ENCODE measurements at regions not wholly inside any gene's neighbourhood (a gene's known extent, or its start where the extent isn't known, plus 50 kb on each side); places are given as distances from the start of the nearest gene placed in this dataset.

DNA sequence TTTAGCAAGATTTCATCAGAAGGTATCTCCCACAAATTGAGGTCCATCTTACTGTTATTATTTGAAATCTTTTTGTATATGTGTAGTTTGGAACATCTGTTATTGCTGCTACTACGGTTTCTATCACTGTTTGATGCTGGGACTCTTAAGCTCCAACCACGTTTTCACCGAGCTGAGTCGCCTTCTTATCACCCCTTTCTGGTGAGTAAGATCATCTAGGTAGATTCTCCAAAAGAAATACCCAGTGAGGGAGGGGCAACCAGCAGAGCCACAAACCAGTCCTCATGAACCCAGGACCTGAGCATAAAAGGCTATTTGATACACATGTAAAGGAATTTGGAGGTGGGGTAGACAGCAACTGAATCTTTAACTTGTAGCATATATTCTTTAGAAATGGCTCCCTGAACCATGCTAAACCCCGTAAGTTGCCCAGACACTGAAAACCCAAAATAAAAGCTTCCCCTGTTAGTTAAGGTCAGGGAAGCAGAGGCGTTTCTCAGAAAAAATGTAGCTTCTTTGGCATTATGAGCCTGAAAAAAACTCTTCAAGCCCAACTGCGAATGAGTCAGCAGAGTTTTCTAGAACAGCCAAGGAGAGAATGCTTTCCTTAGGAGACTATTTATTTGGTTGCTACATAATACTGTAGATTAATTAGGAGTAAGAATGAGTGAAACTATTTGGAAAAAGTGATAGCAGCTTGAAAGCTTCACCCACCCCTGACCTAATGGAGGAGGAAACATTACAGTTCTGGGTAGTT is 53.8 kb upstream of the ATXN3L start:
- H3K27me3 Mint-ChIP-seq (ENCODE audit: low read depth), result no peaks in the 10 kb centered on the region
- no peak overlapping the region for H3K27ac Mint-ChIP-seq (ENCODE audit: unreplicated experiment)
- peaks cover 12% of the 10 kb centered on the region for H3K9me3 Mint-ChIP-seq
- TF ChIP-seq, protein P1, sequence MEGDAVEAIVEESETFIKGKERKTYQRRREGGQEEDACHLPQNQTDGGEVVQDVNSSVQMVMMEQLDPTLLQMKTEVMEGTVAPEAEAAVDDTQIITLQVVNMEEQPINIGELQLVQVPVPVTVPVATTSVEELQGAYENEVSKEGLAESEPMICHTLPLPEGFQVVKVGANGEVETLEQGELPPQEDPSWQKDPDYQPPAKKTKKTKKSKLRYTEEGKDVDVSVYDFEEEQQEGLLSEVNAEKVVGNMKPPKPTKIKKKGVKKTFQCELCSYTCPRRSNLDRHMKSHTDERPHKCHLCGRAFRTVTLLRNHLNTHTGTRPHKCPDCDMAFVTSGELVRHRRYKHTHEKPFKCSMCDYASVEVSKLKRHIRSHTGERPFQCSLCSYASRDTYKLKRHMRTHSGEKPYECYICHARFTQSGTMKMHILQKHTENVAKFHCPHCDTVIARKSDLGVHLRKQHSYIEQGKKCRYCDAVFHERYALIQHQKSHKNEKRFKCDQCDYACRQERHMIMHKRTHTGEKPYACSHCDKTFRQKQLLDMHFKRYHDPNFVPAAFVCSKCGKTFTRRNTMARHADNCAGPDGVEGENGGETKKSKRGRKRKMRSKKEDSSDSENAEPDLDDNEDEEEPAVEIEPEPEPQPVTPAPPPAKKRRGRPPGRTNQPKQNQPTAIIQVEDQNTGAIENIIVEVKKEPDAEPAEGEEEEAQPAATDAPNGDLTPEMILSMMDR (conservative IDR thresholded peaks at IDR 0.05), result no peak
- peaks cover 33% of the 10 kb centered on the region for H3K4me1 Mint-ChIP-seq
- H3K4me3 Mint-ChIP-seq, result no peak overlapping the region
- DNase-seq (ENCODE audit: low read depth, low spot score), result no peak
- H3K36me3 Mint-ChIP-seq (ENCODE audit: low read depth), result peaks cover 3% of the 10 kb centered on the region

DNA sequence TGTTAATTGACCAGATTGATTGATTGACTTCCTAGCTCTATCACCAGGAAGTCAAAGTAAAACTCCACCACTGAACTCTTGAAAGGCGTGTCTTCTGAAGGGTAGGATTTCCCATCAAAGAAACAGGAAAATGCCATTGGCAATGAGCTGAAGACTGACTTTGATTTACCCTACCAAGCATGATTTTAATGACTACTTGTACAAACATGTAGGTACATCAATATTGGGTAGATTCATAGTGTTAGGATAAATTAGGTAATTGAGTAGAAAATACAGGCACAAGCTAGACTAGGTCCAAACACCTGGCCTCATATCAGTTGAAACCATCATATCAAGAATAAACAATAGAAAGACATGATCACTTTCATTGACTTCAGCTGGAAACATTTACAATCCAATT is 53.2 kb upstream of the ATXN3L start:
- Mint-ChIP-seq H3K4me1 (peaks cover 37% of the 10 kb centered on the region), H3K27me3 (ENCODE audit: low read depth) (no peaks in the 10 kb centered on the region), H3K4me3 (no peak overlapping the region), H3K36me3 (ENCODE audit: low read depth) (peaks cover 3% of the 10 kb centered on the region), H3K27ac (ENCODE audit: unreplicated experiment) (no peak overlapping the region), H3K9me3 (peaks cover 13% of the 10 kb centered on the region)
- TF ChIP-seq, protein P1 (conservative IDR thresholded peaks at IDR 0.05), result no peak
- DNase-seq (ENCODE audit: low read depth, low spot score), result no peak

DNA sequence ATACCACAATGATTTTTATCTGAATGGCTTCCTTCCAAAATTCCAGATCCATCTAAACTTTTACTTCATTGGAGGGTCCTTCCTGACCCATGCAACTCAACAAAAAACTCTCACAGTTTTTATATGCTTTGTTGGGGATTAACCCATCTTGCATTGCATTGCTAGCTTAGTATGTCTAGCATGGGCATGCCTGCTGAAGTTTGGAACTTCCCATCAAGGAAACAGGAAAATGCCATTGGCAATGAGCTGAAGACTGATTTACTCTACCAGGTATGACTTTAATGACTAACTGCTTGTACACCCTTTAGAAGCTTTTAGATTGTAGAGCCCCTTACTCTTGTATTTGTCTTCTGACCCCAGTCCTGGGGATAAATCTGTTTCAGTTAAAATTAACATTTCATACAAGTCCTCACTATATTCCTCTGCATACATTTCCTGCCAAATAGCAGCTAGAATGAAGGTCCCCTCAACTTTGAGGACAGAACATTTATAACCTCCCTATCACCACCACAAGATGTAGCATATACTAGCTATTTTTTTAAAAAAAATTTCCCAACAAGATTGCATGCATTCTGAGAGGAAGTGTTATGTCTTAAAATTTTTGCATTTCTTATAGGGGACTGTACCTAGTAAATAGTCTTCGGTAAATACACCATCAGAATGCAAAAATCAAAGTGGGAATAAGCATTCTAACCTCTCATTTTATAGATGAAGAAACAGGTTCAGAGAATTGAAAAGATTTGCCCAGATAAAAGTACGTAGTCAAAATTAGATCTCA is 52.5 kb upstream of the ATXN3L start:
- Mint-ChIP-seq H3K9me3 (peaks cover 14% of the 10 kb centered on the region), H3K4me3 (no peak overlapping the region), H3K27me3 (ENCODE audit: low read depth) (no peaks in the 10 kb centered on the region), H3K4me1 (peaks cover 40% of the 10 kb centered on the region), H3K36me3 (ENCODE audit: low read depth) (peaks cover 3% of the 10 kb centered on the region), H3K27ac (ENCODE audit: unreplicated experiment) (no peak overlapping the region)
- DNase-seq (ENCODE audit: low read depth, low spot score), result no peak
- TF ChIP-seq, protein P1 (conservative IDR thresholded peaks at IDR 0.05), result no peak

DNA sequence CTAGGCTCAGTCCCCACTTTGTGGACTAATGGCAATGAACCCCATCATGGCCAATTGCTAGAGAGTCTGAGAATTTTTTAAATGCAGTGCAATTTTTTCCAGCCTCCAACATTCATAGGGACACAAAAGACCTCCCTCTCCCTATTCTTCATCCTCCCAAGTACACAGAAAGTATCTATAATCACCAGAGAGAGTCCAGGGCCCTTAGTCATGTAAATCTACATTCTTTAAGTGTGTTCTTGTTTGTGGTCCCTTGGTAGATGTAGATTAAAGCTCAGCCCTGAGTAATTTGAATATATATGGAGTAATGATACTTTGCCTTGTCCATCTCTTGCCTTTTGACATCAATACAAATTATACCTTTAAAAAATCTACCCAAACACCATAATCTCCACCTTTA is 51.3 kb upstream of the ATXN3L start:
- TF ChIP-seq, protein P1 (conservative IDR thresholded peaks at IDR 0.05), result no peak
- no peak for DNase-seq (ENCODE audit: low read depth, low spot score)
- H3K9me3 Mint-ChIP-seq, result peaks cover 13% of the 10 kb centered on the region
- H3K36me3 Mint-ChIP-seq (ENCODE audit: low read depth), result peaks cover 3% of the 10 kb centered on the region
- peaks cover 41% of the 10 kb centered on the region for H3K4me1 Mint-ChIP-seq
- H3K27ac Mint-ChIP-seq (ENCODE audit: unreplicated experiment), result peak overlapping the region; percentile 76
- no peak overlapping the region for H3K4me3 Mint-ChIP-seq
- H3K27me3 Mint-ChIP-seq (ENCODE audit: low read depth), result no peaks in the 10 kb centered on the region

DNA sequence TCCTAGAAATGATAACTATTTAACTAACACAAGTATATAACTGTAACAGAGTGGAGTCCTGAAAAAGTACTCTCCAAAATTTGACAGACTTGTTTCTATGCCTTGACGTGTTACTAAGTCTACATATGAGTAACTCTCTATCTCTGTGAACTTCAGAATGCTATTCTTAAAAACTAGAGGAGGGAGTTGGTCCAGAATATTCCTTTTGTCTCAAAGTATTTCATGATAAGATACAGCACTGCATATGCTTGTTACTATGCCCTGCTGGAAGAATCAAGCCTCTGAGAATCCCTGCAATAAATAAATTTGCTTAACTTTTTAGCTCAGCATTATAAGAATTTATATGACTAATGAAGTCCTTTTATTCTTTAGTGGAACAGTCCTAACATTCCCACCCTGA is 50.9 kb upstream of the ATXN3L start:
- H3K9me3 Mint-ChIP-seq, result peaks cover 17% of the 10 kb centered on the region
- TF ChIP-seq, protein P1 (conservative IDR thresholded peaks at IDR 0.05), result no peak
- DNase-seq (ENCODE audit: low read depth, low spot score), result no peak
- peaks cover 46% of the 10 kb centered on the region for H3K4me1 Mint-ChIP-seq
- H3K4me3 Mint-ChIP-seq, result no peak overlapping the region
- H3K27ac Mint-ChIP-seq (ENCODE audit: unreplicated experiment), result no peak overlapping the region
- no peaks in the 10 kb centered on the region for H3K27me3 Mint-ChIP-seq (ENCODE audit: low read depth)
- peaks cover 6% of the 10 kb centered on the region for H3K36me3 Mint-ChIP-seq (ENCODE audit: low read depth)

Data from neural crest cell (in vitro differentiated cells).